ENCODE measurements at regions not wholly inside any gene's neighbourhood (a gene's known extent, or its start where the extent isn't known, plus 50 kb on each side); places are given as distances from the start of the nearest gene placed in this dataset.
A peak's percentile ranks its signal among the peaks of the same experiment; 100 is the strongest.

GRCh38 chr2:16397681-16398475 is 267.8 kb downstream of the CYRIA start:
- dilution Hi-C loops (cut with HindIII; ENCODE audit: low sequenced_read_pairs, unreplicated experiment): no loop called here
- Histone ChIP-seq H2BK120ac (ENCODE audit: low read depth, low read length) (no peak overlapping the region), H3K9me1 (ENCODE audit: insufficient read depth, low read length) (no peaks in the 10 kb centered on the region), H3K4me1 (ENCODE audit: control insufficient read depth, insufficient read depth, low read length) (no peaks in the 10 kb centered on the region), H3K9ac (ENCODE audit: low read depth, low read length) (no peak overlapping the region), H3K4ac (ENCODE audit: low read depth, low read length) (no peak overlapping the region), H4K8ac (ENCODE audit: low read depth in 2 of 2, low read length in 2 of 2) (no peak overlapping the region), H2AK9ac (replicated peaks; ENCODE audit: low read depth, low read length, poor library complexity) (peak overlapping the region; percentile 10), H3K36me3 (ENCODE audit: control insufficient read depth, insufficient read depth, low read length) (no peaks in the 10 kb centered on the region), H2AFZ (replicated peaks; ENCODE audit: low read length, poor library complexity) (no peak overlapping the region), H4K20me1 (ENCODE audit: insufficient read depth, low read length) (no peaks in the 10 kb centered on the region), H3K27ac (ENCODE audit: insufficient read depth, low read length) (no peak overlapping the region), H3K79me1 (ENCODE audit: low read depth in 1 of 2, low read length in 2 of 2) (no peaks in the 10 kb centered on the region), H3K23ac (ENCODE audit: low read depth, low read length) (no peak overlapping the region), H3K27me3 (ENCODE audit: control insufficient read depth, insufficient read depth, low read length) (no peaks in the 10 kb centered on the region), H3K18ac (ENCODE audit: low read depth, low read length) (no peak overlapping the region), H3K4me2 (ENCODE audit: low read depth, low read length) (no peak overlapping the region), H2BK5ac (ENCODE audit: low read depth, low read length, poor library complexity, severe bottlenecking) (no peak overlapping the region), H3K56ac (ENCODE audit: extremely low read depth, insufficient read depth, low read length) (no peak overlapping the region), H3K14ac (replicated peaks; ENCODE audit: low read depth, low read length) (no peak overlapping the region), H2BK15ac (ENCODE audit: low read depth, low read length) (no peak overlapping the region), H3K9me3 (ENCODE audit: control insufficient read depth, insufficient read depth, low read length) (peaks cover 34% of the 10 kb centered on the region), H2BK20ac (ENCODE audit: low read depth, low read length) (no peak overlapping the region), H3K4me3 (ENCODE audit: insufficient read depth, low read depth, low read length) (no peak overlapping the region), H2AK5ac (ENCODE audit: low read depth, low read length) (no peak overlapping the region), H4K91ac (ENCODE audit: insufficient read depth, low read depth, low read length) (no peak overlapping the region), H4K5ac (ENCODE audit: low read depth, low read length) (no peak overlapping the region)
- intact Hi-C loops (cut with micrococcal nuclease): no loop called here
- no peak for ATAC-seq (ENCODE audit: low read depth)
- TF ChIP-seq RCOR1 (IDR thresholded peaks at IDR 0.05; ENCODE audit: insufficient replicate concordance, low read length) (no peak), CEBPB (IDR thresholded peaks at IDR 0.05; ENCODE audit: low read depth, low read length) (no peak), RFX5 (IDR thresholded peaks at IDR 0.05; ENCODE audit: low read depth, low read length) (no peak), NFE2L2 (IDR thresholded peaks at IDR 0.05; ENCODE audit: low read depth, low read length) (no peak), ELK1 (IDR thresholded peaks at IDR 0.05; ENCODE audit: borderline replicate concordance, low read depth, low read length) (no peak)
- TF ChIP-seq, protein P1, sequence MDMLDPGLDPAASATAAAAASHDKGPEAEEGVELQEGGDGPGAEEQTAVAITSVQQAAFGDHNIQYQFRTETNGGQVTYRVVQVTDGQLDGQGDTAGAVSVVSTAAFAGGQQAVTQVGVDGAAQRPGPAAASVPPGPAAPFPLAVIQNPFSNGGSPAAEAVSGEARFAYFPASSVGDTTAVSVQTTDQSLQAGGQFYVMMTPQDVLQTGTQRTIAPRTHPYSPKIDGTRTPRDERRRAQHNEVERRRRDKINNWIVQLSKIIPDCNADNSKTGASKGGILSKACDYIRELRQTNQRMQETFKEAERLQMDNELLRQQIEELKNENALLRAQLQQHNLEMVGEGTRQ (IDR thresholded peaks at IDR 0.05; ENCODE audit: low read depth, low read length): no peak
- in situ Hi-C loops (cut with MboI; ENCODE audit: low sequenced_read_pairs): no loop called here
- WGBS, 2 experiments (ENCODE audit: extremely low coverage in 2 of 2, insufficient read length in 1 of 2): 54% methylated on average over 3 of the region's 6 CpGs; no CpG with 5 or more reads in 1 of the 2 experiments
- no peak for DNase-seq
- ChIA-PET CTCF (no interaction called here), POLR2A (ENCODE audit: unreplicated experiment) (no interaction called here)
- no TSS peak for BruUV-seq (replicated peaks)

Data from IMR-90 (cell line).